Upper lobe of left lung (tissue), 4 donors: ENCODE measurements at regions not wholly inside any gene's neighbourhood (a gene's known extent, or its start where the extent isn't known, plus 50 kb on each side); places are given as distances from the start of the nearest gene placed in this dataset.

Source experiments
- CTCF ChIP-seq, 6 experiments: fragments of 450-650 bp in 4 of 6; fragments of 200-600 bp in 2 of 6; sonication (generic) in 2 of 6; IDR thresholded peaks; one replicate each; pipeline ENCODE4 v1.5.1; 2016 to 2019; ENCODE audit warnings: antibody characterized with exemption in 6 of 6
- EP300 ChIP-seq, 4 donors: sonication (generic); formaldehyde crosslinking; IDR thresholded peaks; one replicate each; pipeline ENCODE4 v1.5.1; 2017; ENCODE audit warnings: antibody characterized with exemption in 4 of 4, control low read depth in 2 of 4

GRCh38 chr7:25870574-25870973 lies 281.4 kb upstream of the NFE2L3 start:
- TF ChIP-seq CTCF (IDR thresholded peaks at IDR 0.05) (no peak), EP300 (IDR thresholded peaks at IDR 0.05) (no peak)
